GM12891 (cell line): ENCODE measurements at regions not wholly inside any gene's neighbourhood (a gene's known extent, or its start where the extent isn't known, plus 50 kb on each side); places are given as distances from the start of the nearest gene placed in this dataset.

Experiments used
- PAX5 ChIP-seq: IDR thresholded peaks from 2 replicates; pipeline ENCODE4 v1.6.1; 2011; ENCODE audit warnings: low read length, moderate library complexity, mild to moderate bottlenecking; ENCODE audit not compliant: insufficient read depth, severe bottlenecking
- POLR2A ChIP-seq: IDR thresholded peaks from 2 replicates; pipeline ENCODE4 v1.6.1; 2011; ENCODE audit warnings: low read depth, low read length, control low read depth
- POLR2AphosphoS5 ChIP-seq: IDR thresholded peaks from 2 replicates; pipeline ENCODE4 v1.6.1; 2011; ENCODE audit warnings: low read depth, low read length, control low read depth
- POU2F2 ChIP-seq: IDR thresholded peaks from 2 replicates; pipeline ENCODE4 v1.6.1; 2011; ENCODE audit warnings: low read depth, mild to moderate bottlenecking, control low read depth, low read length, moderate library complexity
- SPI1 ChIP-seq: IDR thresholded peaks from 2 replicates; pipeline ENCODE4 v1.6.1; 2011; ENCODE audit warnings: low read depth, low read length, control low read depth
- TAF1 ChIP-seq: IDR thresholded peaks from 2 replicates; pipeline ENCODE4 v1.6.1; 2011; ENCODE audit warnings: low read depth, low read length, control low read depth

DNA sequence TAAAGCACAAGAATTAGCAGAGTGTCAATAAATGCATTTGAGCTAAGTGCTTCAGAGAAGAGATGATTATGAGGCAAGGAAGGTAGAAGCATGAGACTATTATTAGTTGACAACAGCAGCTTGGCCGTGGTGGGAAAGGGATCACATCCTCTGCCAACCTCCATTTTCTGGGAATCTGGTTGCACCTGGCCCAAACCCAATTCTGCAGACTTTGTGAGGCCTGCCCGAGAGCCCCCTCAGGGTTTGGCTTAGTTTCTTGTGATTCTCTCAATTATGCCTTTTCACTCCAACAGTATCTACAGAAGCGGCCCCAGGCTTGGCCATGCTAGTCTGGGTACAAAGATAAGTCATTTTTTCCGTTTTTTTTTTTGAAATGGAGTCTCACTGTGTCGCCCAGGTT is 111.0 kb upstream of the B3GAT2 start:
- TF ChIP-seq POLR2AphosphoS5, result no peak
- no peak for TF ChIP-seq POLR2A
- TF ChIP-seq SPI1, result no peak
- no peak for TF ChIP-seq POU2F2
- no peak for TF ChIP-seq TAF1
- no peak for TF ChIP-seq PAX5
